B cell (primary cell): ENCODE measurements at regions not wholly inside any gene's neighbourhood (a gene's known extent, or its start where the extent isn't known, plus 50 kb on each side); places are given as distances from the start of the nearest gene placed in this dataset.

Experiments used
- EZH2 ChIP-seq: IDR thresholded peaks from 2 replicates; pipeline ENCODE4 v1.6.1; 2012; ENCODE audit warnings: borderline replicate concordance, low read depth, mild to moderate bottlenecking, moderate library complexity, low read length; ENCODE audit not compliant: insufficient read depth, poor library complexity, severe bottlenecking
- TF ChIP-seq, protein P1 (sequence below): fragments of 200-600 bp; IDR thresholded peaks from one replicate; pipeline ENCODE4 v1.8.0; 2022; ENCODE audit warnings: antibody characterized with exemption, mild to moderate bottlenecking

DNA sequence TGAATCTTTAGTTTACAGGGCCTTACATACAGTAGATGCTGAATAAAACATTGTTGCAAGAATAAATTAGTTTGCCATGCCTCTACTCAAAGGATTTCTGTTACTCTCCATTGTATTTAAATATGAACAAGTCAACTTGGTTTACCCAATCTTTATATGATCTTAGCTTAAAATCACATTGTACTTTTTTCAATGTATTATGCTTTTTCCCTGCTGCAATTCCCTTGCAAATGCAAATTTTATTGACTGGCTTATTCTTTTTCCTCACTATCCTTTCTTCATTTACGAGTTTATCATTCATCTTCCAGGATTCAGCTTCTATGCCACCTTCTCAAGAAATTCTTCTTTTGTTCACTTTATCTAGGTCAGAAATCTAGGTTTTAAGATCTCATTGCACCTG is 571.4 kb upstream of the ZNF804A start:
- TF ChIP-seq EZH2, result no peak
- TF ChIP-seq, protein P1, sequence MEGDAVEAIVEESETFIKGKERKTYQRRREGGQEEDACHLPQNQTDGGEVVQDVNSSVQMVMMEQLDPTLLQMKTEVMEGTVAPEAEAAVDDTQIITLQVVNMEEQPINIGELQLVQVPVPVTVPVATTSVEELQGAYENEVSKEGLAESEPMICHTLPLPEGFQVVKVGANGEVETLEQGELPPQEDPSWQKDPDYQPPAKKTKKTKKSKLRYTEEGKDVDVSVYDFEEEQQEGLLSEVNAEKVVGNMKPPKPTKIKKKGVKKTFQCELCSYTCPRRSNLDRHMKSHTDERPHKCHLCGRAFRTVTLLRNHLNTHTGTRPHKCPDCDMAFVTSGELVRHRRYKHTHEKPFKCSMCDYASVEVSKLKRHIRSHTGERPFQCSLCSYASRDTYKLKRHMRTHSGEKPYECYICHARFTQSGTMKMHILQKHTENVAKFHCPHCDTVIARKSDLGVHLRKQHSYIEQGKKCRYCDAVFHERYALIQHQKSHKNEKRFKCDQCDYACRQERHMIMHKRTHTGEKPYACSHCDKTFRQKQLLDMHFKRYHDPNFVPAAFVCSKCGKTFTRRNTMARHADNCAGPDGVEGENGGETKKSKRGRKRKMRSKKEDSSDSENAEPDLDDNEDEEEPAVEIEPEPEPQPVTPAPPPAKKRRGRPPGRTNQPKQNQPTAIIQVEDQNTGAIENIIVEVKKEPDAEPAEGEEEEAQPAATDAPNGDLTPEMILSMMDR, result no peak
